AG08395 (cell line): ENCODE measurements at regions not wholly inside any gene's neighbourhood (a gene's known extent, or its start where the extent isn't known, plus 50 kb on each side); places are given as distances from the start of the nearest gene placed in this dataset.

Source experiments
- DNase-seq: peaks from one replicate; pipeline ENCODE4 v3.0.0; 2012; ENCODE audit warnings: mixed read lengths, low spot score

DNA sequence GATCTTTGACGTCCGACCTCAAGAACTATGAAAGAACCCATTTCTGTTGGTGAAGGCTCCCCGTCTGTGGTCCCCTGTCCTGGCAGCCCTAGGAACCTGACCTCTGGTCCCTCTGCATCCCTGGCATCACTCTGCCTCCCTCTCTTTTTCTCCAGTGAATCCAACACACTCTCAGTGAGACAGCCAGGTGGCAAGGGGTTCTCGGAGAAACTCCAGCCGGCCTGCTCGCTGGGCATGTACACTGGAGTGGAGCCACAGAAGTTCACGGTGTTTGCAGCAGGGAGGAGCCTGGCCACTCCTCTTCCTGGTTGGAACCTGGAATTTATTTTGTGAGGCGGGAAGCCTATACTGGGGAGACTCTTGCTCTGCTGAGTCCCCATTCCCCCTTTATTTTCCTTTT is 230.2 kb upstream of the AJAP1 start:
- DNase-seq: no peak

GRCh38 chr1:4424766-4425165 is 229.6 kb upstream of the AJAP1 start:
- no peak for DNase-seq

GRCh38 chr1:4425892-4426291 is 228.5 kb upstream of the AJAP1 start:
- no peak for DNase-seq

DNA sequence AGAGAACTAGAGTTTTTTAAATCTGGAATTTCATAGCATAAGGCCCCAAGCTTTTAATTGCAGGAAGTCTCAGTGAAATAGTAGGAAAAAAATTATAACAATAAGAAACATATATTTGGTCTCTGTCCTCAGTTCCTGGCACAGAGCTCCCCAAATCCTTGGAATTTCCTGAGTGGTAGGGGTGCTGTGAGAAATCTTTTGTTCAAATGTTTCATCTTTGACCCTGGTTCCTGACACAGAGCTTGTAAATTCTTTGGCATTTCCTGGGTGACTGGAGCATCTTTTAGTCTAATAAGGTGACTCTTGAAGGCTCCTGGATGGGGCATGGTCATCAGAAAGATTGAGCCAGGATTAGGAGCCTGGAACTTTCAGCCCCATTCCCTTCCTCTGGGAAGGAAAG is 225.7 kb upstream of the AJAP1 start:
- DNase-seq: no peak

DNA sequence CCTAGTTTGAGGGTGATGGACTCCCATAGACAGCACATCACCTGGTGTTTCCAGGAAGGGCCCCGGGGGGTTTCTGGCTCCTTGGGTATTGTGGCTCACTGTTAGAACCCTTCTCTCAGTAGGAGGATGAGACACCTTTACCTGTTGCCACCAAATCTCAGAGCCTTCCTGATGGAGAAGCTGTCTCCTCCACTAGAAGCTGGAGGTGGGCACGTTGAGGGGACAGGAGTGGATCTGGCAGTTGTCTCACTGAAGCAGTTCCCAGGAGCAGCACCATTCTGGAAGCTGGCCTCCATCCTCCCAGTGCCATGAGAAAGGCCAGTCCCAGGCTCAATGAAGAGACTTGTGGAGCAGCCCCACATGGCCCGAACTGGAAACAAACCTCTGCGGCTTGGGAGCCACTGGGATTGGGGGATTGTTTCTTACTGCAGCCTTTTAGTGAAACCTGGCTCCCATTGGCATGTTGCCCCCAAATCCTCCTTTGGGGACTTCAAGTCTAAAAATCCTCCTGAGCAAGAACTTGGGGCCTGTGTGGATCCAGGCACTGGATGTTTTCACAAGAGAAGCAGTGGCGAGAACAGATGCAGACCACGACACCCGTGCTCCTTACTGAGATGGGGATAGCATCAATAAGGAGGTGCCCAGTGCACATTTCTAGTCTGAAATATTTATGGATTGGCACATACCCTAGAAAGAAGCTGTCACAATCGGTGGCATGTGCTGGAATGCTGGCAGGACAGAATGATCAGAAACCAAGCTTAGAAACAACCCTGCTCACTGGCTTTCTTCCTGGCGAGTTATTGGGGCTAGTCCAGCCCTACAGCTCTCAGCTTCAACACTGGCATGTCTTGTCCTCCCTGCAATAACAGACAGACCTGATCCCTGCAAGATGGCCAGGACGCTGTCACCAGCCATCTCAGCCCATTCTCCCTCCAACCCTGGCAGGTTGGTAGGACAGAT is 223.7 kb upstream of the AJAP1 start:
- DNase-seq: no peak

DNA sequence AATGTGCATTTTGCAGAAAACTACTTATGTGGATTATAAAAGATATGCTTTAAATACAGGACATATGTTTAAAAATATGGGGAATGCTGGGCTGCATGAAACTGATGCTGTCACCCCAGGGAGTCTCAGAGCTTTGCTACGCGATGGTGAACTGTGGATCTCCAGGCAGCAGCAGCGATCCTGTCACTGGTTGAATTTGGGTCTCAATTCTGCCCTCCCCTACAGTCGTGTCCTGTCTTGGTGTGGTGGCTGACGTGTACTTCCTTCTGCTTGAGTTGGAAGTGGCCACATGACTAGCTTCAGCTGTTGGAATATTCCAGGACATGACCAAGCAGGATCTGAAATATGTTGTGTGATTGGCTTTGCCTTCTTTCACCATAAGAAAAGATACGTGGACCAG is 222.9 kb upstream of the AJAP1 start:
- no peak for DNase-seq

DNA sequence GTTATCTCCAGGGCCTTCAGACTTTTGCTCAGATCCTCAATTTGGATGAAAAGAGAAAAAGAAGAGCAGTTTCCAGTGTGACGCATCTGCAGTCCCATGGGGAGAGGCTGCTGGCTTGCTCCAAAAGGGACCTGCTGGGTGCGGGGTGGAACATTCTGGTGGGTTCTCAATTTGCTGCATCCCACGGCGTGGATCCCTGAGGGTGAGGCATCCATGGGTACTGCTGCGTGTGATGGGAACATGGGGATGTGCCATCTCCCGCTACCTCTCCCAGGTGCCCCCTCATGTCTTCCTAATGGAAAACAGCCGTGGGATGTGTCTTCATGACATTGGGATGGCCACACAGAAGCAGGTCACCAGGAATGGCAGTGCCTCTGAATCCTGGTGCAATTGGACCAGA is 221.3 kb upstream of the AJAP1 start:
- DNase-seq: no peak

DNA sequence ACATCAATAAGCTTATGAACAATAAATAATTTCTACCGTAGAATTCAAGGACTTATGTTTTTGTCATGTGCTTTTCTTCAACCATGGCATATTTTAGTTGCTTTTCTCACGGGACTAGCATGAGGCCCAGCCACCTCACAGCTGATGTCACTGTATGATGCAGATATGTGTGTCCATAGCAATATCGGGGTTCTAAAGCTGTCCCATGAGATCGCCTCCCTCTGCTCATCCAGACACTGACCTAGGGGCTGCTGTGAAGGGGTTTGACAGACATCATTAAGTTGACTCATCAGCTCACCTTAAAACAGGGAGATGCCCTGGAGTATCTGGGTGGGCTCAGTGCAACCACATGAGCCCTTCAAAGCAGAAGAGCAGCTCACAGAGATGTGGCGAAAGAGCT is 210.3 kb upstream of the AJAP1 start:
- DNase-seq: no peak

GRCh38 chr1:4447778-4448420 is 206.5 kb upstream of the AJAP1 start:
- no peak for DNase-seq

DNA sequence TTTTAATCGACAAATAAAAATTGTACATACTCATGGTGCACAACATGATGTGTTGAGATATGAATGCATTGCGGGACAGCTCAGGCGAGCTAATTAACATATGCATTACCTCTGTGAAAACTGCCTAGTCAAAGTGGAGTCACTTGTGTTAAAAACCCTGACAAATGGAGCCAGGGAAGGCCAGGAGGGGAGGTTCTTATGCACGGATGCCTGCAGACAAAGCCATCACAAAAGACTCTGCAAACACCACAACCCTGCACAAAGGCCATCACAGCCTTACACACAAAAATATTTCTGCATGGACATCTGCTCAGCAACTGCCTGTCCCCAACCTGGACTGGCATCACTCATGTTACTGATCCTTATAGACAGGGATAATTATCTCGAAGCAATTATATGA is 204.4 kb upstream of the AJAP1 start:
- no peak for DNase-seq

DNA sequence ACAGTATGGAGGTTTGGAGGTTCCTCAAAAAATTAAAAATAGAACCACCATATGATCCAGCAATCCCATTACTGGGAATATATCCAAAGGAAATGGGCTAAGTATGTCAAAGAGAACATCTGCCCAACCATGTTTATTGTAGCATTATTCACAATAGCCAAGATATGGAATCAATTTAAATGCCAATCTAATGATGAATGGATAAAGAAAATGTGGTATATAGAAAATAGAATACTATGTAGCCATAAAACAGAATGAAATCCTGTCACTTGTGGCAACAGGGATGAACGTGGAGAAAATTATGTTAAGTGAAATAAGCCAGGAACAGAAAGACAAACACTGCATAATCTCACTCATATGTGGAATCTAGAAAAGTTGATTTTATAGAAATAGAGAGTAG is 201.7 kb upstream of the AJAP1 start:
- no peak for DNase-seq

DNA sequence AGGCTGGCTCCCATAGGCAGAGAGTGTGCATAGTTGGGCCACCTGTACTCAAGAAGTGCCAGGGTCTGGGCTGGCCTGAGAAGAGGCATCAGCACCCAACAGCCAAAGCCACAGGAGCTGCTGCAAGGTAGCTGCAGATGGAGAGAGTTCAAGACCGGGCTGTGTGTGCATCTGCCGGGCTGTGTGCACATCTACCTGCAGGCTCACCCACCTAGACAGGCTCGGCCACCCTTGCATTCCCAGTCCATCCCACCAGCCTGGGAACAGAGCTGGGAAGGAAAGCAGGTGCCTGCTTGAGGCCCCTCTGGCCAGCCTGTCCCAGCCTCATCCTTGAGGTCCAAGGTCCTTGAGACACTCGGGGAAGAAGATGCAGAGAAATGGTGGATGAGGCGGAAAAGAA is 194.4 kb upstream of the AJAP1 start:
- no peak for DNase-seq

GRCh38 chr1:4460651-4461050 is 193.8 kb upstream of the AJAP1 start:
- no peak for DNase-seq

GRCh38 chr1:4461726-4462290 is 192.6 kb upstream of the AJAP1 start:
- no peak for DNase-seq

DNA sequence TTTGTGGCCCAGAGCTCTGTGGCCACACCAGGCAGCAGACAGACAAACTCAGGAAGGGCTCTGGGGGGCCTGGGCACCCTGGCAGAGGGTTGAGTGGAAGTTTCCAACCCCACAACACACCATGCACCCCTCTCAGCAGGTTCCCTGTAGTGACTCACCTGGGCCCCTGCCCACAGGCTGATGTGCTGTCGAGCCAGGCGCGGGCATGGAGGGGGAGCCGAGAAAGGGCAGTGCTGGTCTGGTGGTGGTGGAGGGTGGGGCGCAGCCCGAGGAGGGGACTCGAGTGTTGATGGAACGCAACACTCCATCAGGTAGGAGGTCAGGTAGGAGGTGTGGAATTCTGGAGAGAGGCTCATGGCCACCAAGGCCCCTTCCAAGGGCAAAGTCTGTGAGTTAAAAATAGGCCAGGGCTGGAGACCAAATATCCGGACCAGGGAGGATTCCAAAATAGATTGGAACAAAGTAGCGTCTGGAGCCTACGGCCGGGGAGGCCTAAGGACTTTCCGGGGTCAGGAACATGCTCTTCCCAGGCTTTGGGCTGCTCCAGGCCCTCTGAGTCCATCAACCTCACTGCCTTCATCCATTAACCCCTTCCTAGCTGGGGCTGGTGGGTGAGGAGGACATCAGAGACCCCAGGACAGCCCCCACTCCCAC is 191.5 kb upstream of the AJAP1 start:
- DNase-seq: no peak

- DNase-seq: no peak
Measured at GRCh38 chr1:4463631-4464030, 190.8 kb upstream of the AJAP1 start.

DNA sequence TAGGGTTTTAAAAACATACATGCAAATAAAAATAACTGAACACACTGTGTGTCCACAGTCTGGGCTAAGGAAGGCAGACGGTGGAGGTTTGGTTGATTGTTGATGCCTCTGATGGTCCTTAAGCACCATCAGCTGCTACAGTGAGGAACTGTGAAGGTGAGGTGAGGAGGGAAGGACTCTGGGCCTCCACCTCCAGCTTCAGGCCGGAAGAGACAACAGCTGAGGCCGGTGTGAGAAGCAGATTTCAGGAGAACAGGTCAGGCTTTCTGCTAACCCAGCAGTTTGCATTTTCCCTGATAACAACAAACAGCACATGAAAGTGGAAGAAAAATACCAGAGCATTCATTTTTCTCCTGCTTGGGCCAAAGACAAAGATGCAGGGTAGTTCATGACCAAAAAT is 189.9 kb upstream of the AJAP1 start:
- no peak for DNase-seq

- DNase-seq: no peak
Measured at GRCh38 chr1:4467241-4467640, 187.2 kb upstream of the AJAP1 start.

- DNase-seq: no peak
Measured at GRCh38 chr1:4468386-4468785, 186.0 kb upstream of the AJAP1 start.

DNA sequence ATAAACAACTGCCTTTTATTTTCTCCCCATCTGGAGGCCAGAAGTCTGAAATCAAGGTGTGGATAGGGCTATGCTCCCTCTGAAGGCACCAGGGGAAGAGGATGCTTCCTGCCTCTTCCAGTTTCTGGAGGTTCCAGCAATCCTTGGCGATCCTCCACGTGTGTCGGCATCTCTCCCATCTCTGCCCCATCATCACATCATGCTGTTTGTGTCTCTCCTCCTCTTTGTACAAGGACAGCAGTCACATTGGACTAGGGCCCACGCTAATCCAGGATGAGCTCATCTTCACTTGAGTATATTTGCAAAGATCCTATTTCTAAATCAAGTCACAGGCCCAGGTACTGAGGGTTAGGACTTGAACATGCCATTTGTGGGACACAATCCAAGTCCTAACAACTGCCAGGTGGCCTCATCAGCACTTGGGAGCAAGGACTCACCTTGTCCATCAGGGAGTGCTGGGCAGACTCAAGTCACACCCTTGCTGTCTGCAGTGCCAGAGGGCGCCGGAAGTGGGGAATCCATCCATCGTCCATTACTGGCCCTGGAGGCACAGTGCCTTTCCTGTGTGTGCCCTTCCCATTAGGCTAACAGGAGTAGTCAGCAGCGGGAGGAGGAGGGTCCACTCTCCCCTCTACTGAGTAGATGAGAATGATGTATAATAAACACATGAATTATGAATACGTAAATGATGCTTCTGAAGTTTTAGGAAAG is 185.4 kb upstream of the AJAP1 start:
- DNase-seq: no peak

- no peak for DNase-seq
Measured at GRCh38 chr1:4476394-4476793, 178.0 kb upstream of the AJAP1 start.

GRCh38 chr1:4481451-4481850 is 173.0 kb upstream of the AJAP1 start:
- DNase-seq: no peak
